Trophoblast cell (in vitro differentiated cells and primary cell): ENCODE measurements at regions not wholly inside any gene's neighbourhood (a gene's known extent, or its start where the extent isn't known, plus 50 kb on each side); places are given as distances from the start of the nearest gene placed in this dataset.

ENCODE experiments used
- DNase-seq, 2 donors: peaks; one replicate each; pipeline ENCODE4 v3.0.0-alpha.2; 2016
- H2AFZ ChIP-seq: 2 replicates; pipeline ENCODE4 v1.6.1; 2013; ENCODE audit warnings: low read length, moderate library complexity, mild to moderate bottlenecking; ENCODE audit not compliant: insufficient read depth, poor library complexity
- H2AK5ac ChIP-seq: 2 replicates; pipeline ENCODE4 v1.6.1; 2013; ENCODE audit warnings: mild to moderate bottlenecking, low read length
- H2BK120ac ChIP-seq: 2 replicates; pipeline ENCODE4 v1.6.1; 2013; ENCODE audit warnings: low read length, mild to moderate bottlenecking, moderate library complexity; ENCODE audit not compliant: insufficient read depth, poor library complexity
- H2BK12ac ChIP-seq: 2 replicates; pipeline ENCODE4 v1.6.1; 2013; ENCODE audit warnings: mild to moderate bottlenecking, low read length, moderate library complexity
- H2BK5ac ChIP-seq: 2 replicates; pipeline ENCODE4 v1.6.1; 2013; ENCODE audit warnings: low read length, low read depth, moderate library complexity, mild to moderate bottlenecking; ENCODE audit not compliant: poor library complexity
- H3K14ac ChIP-seq: 2 replicates; pipeline ENCODE4 v1.6.1; 2013; ENCODE audit warnings: mild to moderate bottlenecking, low read length
- H3K18ac ChIP-seq: 2 replicates; pipeline ENCODE4 v1.6.1; 2013; ENCODE audit warnings: mild to moderate bottlenecking, low read length
- H3K23ac ChIP-seq: 2 replicates; pipeline ENCODE4 v1.6.1; 2013; ENCODE audit warnings: low read length
- H3K27ac ChIP-seq: 2 replicates; pipeline ENCODE4 v1.5.1; 2013; ENCODE audit warnings: low read depth, mild to moderate bottlenecking, inconsistent platforms, low read length, moderate library complexity
- H3K27me3 ChIP-seq: 2 replicates; pipeline ENCODE4 v1.6.1; 2013; ENCODE audit warnings: inconsistent platforms, mild to moderate bottlenecking, low read length, moderate library complexity; ENCODE audit not compliant: insufficient read depth
- H3K36me3 ChIP-seq, 2 experiments: 1 replicate in 1 of 2; 2 replicates in 1 of 2; pipeline ENCODE4 v1.6.1; 2013; ENCODE audit warnings: low read length in 2 of 2, mild to moderate bottlenecking in 2 of 2, moderate library complexity in 1 of 2; ENCODE audit not compliant: insufficient read depth in 2 of 2, control insufficient read depth in 1 of 2
- H3K4ac ChIP-seq: 2 replicates; pipeline ENCODE4 v1.6.1; 2013; ENCODE audit warnings: low read depth, mild to moderate bottlenecking, low read length, moderate library complexity
- H3K4me1 ChIP-seq, 2 experiments: 1 replicate in 1 of 2; 2 replicates in 1 of 2; pipeline ENCODE4 v1.6.1; 2013; ENCODE audit warnings: low read length in 2 of 2, mild to moderate bottlenecking in 2 of 2, moderate library complexity in 1 of 2; ENCODE audit not compliant: insufficient read depth in 2 of 2, control insufficient read depth in 1 of 2
- H3K4me2 ChIP-seq: 2 replicates; pipeline ENCODE4 v1.6.1; 2013; ENCODE audit warnings: inconsistent platforms, mild to moderate bottlenecking, low read length, moderate library complexity
- H3K4me3 ChIP-seq: 2 replicates; pipeline ENCODE4 v1.5.1; 2013; ENCODE audit warnings: mild to moderate bottlenecking, low read depth, low read length, inconsistent platforms
- H3K79me1 ChIP-seq: one replicate; pipeline ENCODE4 v1.6.1; 2013; ENCODE audit warnings: low read length
- H3K79me2 ChIP-seq: 2 replicates; pipeline ENCODE4 v1.6.1; 2013; ENCODE audit warnings: low read length, mild to moderate bottlenecking; ENCODE audit not compliant: control insufficient read depth, insufficient read depth, poor library complexity
- H3K9ac ChIP-seq: 2 replicates; pipeline ENCODE4 v1.6.1; 2013; ENCODE audit warnings: mild to moderate bottlenecking, low read length
- H3K9me3 ChIP-seq: 2 replicates; pipeline ENCODE4 v1.6.1; 2013; ENCODE audit warnings: low read depth, mild to moderate bottlenecking, control low read depth, inconsistent platforms, low read length; ENCODE audit not compliant: insufficient read depth
- H4K12ac ChIP-seq: 2 replicates; pipeline ENCODE4 v1.6.1; 2013; ENCODE audit warnings: low read depth, mild to moderate bottlenecking, low read length, moderate library complexity
- H4K8ac ChIP-seq: 2 replicates; pipeline ENCODE4 v1.6.1; 2013; ENCODE audit warnings: low read depth, mild to moderate bottlenecking, low read length, moderate library complexity
- H4K91ac ChIP-seq: one replicate; pipeline ENCODE4 v1.6.1; 2013; ENCODE audit warnings: low read depth, mild to moderate bottlenecking, low read length, moderate library complexity
- WGBS: extraction: QIAGEN DNeasy Blood & Tissue Kit; methylation state at CpG from one replicate; pipeline ENCODE4 v1.1.7; 2013; ENCODE audit warnings: missing lambda C conversion rate; ENCODE audit not compliant: insufficient read length, insufficient coverage; ENCODE audit errors: extremely low coverage; 5-methylcytosine and 5-hydroxymethylcytosine counted together

GRCh38 chr5:57582578-57583070, 100.0 kb upstream of the ACTBL2 start:
- H4K8ac ChIP-seq = no peak overlapping the region
- DNase-seq = no peak
- H2AFZ ChIP-seq = no peak overlapping the region
- no peaks in the 10 kb centered on the region for H3K4me1 ChIP-seq
- no peak overlapping the region for H2BK120ac ChIP-seq
- H3K9me3 ChIP-seq = no peaks in the 10 kb centered on the region
- no peaks in the 10 kb centered on the region for H3K79me1 ChIP-seq
- no peaks in the 10 kb centered on the region for H3K79me2 ChIP-seq
- no peak overlapping the region for H3K9ac ChIP-seq
- no peaks in the 10 kb centered on the region for H3K27me3 ChIP-seq
- no peak overlapping the region for H3K4ac ChIP-seq
- H4K12ac ChIP-seq = no peak overlapping the region
- no peak overlapping the region for H3K4me2 ChIP-seq
- no peak overlapping the region for H3K27ac ChIP-seq
- no peak overlapping the region for H3K18ac ChIP-seq
- H4K91ac ChIP-seq = no peak overlapping the region
- H3K36me3 ChIP-seq = no peaks in the 10 kb centered on the region
- no peak overlapping the region for H2BK5ac ChIP-seq
- no peak overlapping the region for H2AK5ac ChIP-seq
- no peak overlapping the region for H3K4me3 ChIP-seq
- H3K14ac ChIP-seq = no peak overlapping the region
- WGBS = no CpG with 5 or more reads among the region's 3 CpGs
- H2BK12ac ChIP-seq = no peak overlapping the region
- H3K23ac ChIP-seq = no peak overlapping the region

- H3K27ac ChIP-seq = no peak overlapping the region
- no peaks in the 10 kb centered on the region for H3K4me1 ChIP-seq
- H3K36me3 ChIP-seq = no peaks in the 10 kb centered on the region
- H2BK12ac ChIP-seq = no peak overlapping the region
- H3K27me3 ChIP-seq = no peaks in the 10 kb centered on the region
- no CpG with 5 or more reads among the region's 2 CpGs for WGBS
- H4K91ac ChIP-seq = no peak overlapping the region
- H3K9me3 ChIP-seq = no peaks in the 10 kb centered on the region
- no peak overlapping the region for H3K18ac ChIP-seq
- no peak for DNase-seq
- H3K4me2 ChIP-seq = no peak overlapping the region
- no peak overlapping the region for H2AK5ac ChIP-seq
- H3K9ac ChIP-seq = no peak overlapping the region
- no peaks in the 10 kb centered on the region for H3K79me1 ChIP-seq
- no peak overlapping the region for H3K14ac ChIP-seq
- no peak overlapping the region for H2AFZ ChIP-seq
- H2BK5ac ChIP-seq = no peak overlapping the region
- H3K23ac ChIP-seq = no peak overlapping the region
- H2BK120ac ChIP-seq = no peak overlapping the region
- H3K4me3 ChIP-seq = no peak overlapping the region
- no peak overlapping the region for H4K8ac ChIP-seq
- H4K12ac ChIP-seq = no peak overlapping the region
- H3K4ac ChIP-seq = no peak overlapping the region
- H3K79me2 ChIP-seq = no peaks in the 10 kb centered on the region
Measured at GRCh38 chr5:57581772-57582171, 99.2 kb upstream of the ACTBL2 start.

- H2AFZ ChIP-seq = no peak overlapping the region
Measured at GRCh38 chr5:57581222-57581621, 98.6 kb upstream of the ACTBL2 start.

GRCh38 chr5:57577432-57578175, 95.0 kb upstream of the ACTBL2 start:
- H3K23ac ChIP-seq = no peak overlapping the region
- no peak for DNase-seq
- no peaks in the 10 kb centered on the region for H3K4me1 ChIP-seq
- H3K27me3 ChIP-seq = no peaks in the 10 kb centered on the region
- no peak overlapping the region for H3K9ac ChIP-seq
- H2BK12ac ChIP-seq = no peak overlapping the region
- H2BK120ac ChIP-seq = no peak overlapping the region
- no peaks in the 10 kb centered on the region for H3K36me3 ChIP-seq
- no peak overlapping the region for H2BK5ac ChIP-seq
- no peak overlapping the region for H3K4me3 ChIP-seq
- H3K27ac ChIP-seq = no peak overlapping the region
- no peak overlapping the region for H4K12ac ChIP-seq
- no peaks in the 10 kb centered on the region for H3K79me1 ChIP-seq
- H4K91ac ChIP-seq = no peak overlapping the region
- no peak overlapping the region for H3K4ac ChIP-seq
- no peak overlapping the region for H3K18ac ChIP-seq
- H3K4me2 ChIP-seq = no peak overlapping the region
- H2AFZ ChIP-seq = no peak overlapping the region
- no peak overlapping the region for H3K14ac ChIP-seq
- no peaks in the 10 kb centered on the region for H3K9me3 ChIP-seq
- H4K8ac ChIP-seq = no peak overlapping the region
- H3K79me2 ChIP-seq = no peaks in the 10 kb centered on the region
- WGBS = no CpG with 5 or more reads among the region's 8 CpGs
- no peak overlapping the region for H2AK5ac ChIP-seq

More at GRCh38 chr5:57581222-57581621, 98.6 kb upstream of the ACTBL2 start:
- H3K9ac ChIP-seq = no peak overlapping the region
- H3K27me3 ChIP-seq = no peaks in the 10 kb centered on the region
- no peaks in the 10 kb centered on the region for H3K36me3 ChIP-seq
- H3K9me3 ChIP-seq = no peaks in the 10 kb centered on the region
- H3K4me2 ChIP-seq = no peak overlapping the region
- H3K18ac ChIP-seq = no peak overlapping the region
- no peak overlapping the region for H4K8ac ChIP-seq
- no peak overlapping the region for H2AK5ac ChIP-seq
- no peak overlapping the region for H3K23ac ChIP-seq
- H3K79me1 ChIP-seq = no peaks in the 10 kb centered on the region
- no peak overlapping the region for H3K4me3 ChIP-seq
- no peak overlapping the region for H2BK120ac ChIP-seq
- H3K4ac ChIP-seq = no peak overlapping the region
- H4K12ac ChIP-seq = no peak overlapping the region
- H4K91ac ChIP-seq = no peak overlapping the region
- no peak overlapping the region for H3K27ac ChIP-seq
- H3K79me2 ChIP-seq = no peaks in the 10 kb centered on the region
- H3K4me1 ChIP-seq = no peaks in the 10 kb centered on the region
- no peak overlapping the region for H3K14ac ChIP-seq
- no CpG with 5 or more reads among the region's 4 CpGs for WGBS
- DNase-seq = no peak
- H2BK12ac ChIP-seq = no peak overlapping the region
- no peak overlapping the region for H2BK5ac ChIP-seq
